Adrenal gland (tissue), 5 donors: ENCODE measurements at regions not wholly inside any gene's neighbourhood (a gene's known extent, or its start where the extent isn't known, plus 50 kb on each side); places are given as distances from the start of the nearest gene placed in this dataset.

Source experiments
- CTCF ChIP-seq, 6 experiments: fragments of 450-650 bp in 4 of 6; fragments of 200-600 bp in 2 of 6; sonication (generic) in 1 of 6; IDR thresholded peaks; 1 replicate in 5 of 6; 2 replicates in 1 of 6; pipeline versions ENCODE4 v1.5.1 to v1.8.0; 2016 to 2021; ENCODE audit warnings: antibody characterized with exemption in 6 of 6, mild to moderate bottlenecking in 2 of 6, moderate library complexity in 1 of 6
- POLR2A ChIP-seq, 2 donors: fragments of 450-650 bp; IDR thresholded peaks; one replicate each; pipeline ENCODE4 v1.6.1; 2017; ENCODE audit warnings: antibody characterized with exemption in 2 of 2, mild to moderate bottlenecking in 2 of 2, moderate library complexity in 1 of 2
- donor health status: DM: no; HTN: no; CAD: no.

- TF ChIP-seq CTCF (IDR thresholded peaks at IDR 0.05) (no peak), POLR2A (IDR thresholded peaks at IDR 0.05) (no peak)
These were observed 888.9 kb upstream of the GHITM start for GRCh38 chr10:83250396-83250795.
